GM12873 (cell line): ENCODE measurements at regions not wholly inside any gene's neighbourhood (a gene's known extent, or its start where the extent isn't known, plus 50 kb on each side); places are given as distances from the start of the nearest gene placed in this dataset.

Source experiments
- CTCF ChIP-seq: IDR thresholded peaks from 2 replicates; pipeline ENCODE4 v1.5.1; 2012; ENCODE audit warnings: low read depth, mild to moderate bottlenecking, moderate library complexity, low read length, control low read depth; ENCODE audit not compliant: insufficient read depth; ENCODE audit errors: missing control alignments

GRCh38 chr17:71022758-71023157 is 853.4 kb downstream of the KCNJ2 start:
- no peak for TF ChIP-seq CTCF

GRCh38 chr17:71023249-71024030 is 854.1 kb downstream of the KCNJ2 start:
- no peak for TF ChIP-seq CTCF

GRCh38 chr17:71024172-71024571 is 854.8 kb downstream of the KCNJ2 start:
- no peak for TF ChIP-seq CTCF

GRCh38 chr17:71024969-71025368 is 855.6 kb downstream of the KCNJ2 start:
- TF ChIP-seq CTCF = no peak

- no peak for TF ChIP-seq CTCF
Measured at GRCh38 chr17:71029246-71029645, 859.9 kb downstream of the KCNJ2 start.

- TF ChIP-seq CTCF = no peak
Measured at GRCh38 chr17:71032746-71033273, 863.5 kb downstream of the KCNJ2 start.

GRCh38 chr17:71033336-71033735 is 864.0 kb downstream of the KCNJ2 start:
- no peak for TF ChIP-seq CTCF
